Upper lobe of left lung (tissue), 4 donors: ENCODE measurements at regions not wholly inside any gene's neighbourhood (a gene's known extent, or its start where the extent isn't known, plus 50 kb on each side); places are given as distances from the start of the nearest gene placed in this dataset.

ENCODE experiments used
- CTCF ChIP-seq, 6 experiments: fragments of 450-650 bp in 4 of 6; fragments of 200-600 bp in 2 of 6; sonication (generic) in 2 of 6; IDR thresholded peaks; one replicate each; pipeline ENCODE4 v1.5.1; 2016 to 2019; ENCODE audit warnings: antibody characterized with exemption in 6 of 6
- EP300 ChIP-seq, 4 donors: sonication (generic); formaldehyde crosslinking; IDR thresholded peaks; one replicate each; pipeline ENCODE4 v1.5.1; 2017; ENCODE audit warnings: antibody characterized with exemption in 4 of 4, control low read depth in 2 of 4
- POLR2A ChIP-seq, 4 donors: fragments of 450-650 bp; IDR thresholded peaks; one replicate each; pipeline ENCODE4 v1.5.1; 2016 to 2017; ENCODE audit warnings: antibody characterized with exemption in 4 of 4, mild to moderate bottlenecking in 2 of 4
- POLR2AphosphoS5 ChIP-seq, 2 donors: sonication (generic); formaldehyde crosslinking; IDR thresholded peaks; one replicate each; pipeline ENCODE4 v1.5.1; 2017; ENCODE audit warnings: antibody characterized with exemption in 2 of 2

- TF ChIP-seq POLR2A (IDR thresholded peaks at IDR 0.05), result no peak
- TF ChIP-seq CTCF (IDR thresholded peaks at IDR 0.05), result no peak
- TF ChIP-seq EP300 (IDR thresholded peaks at IDR 0.05), result no peak
- TF ChIP-seq POLR2AphosphoS5 (IDR thresholded peaks at IDR 0.05), result no peak
Measured at GRCh38 chr12:34204830-34205285, 182.6 kb downstream of the ALG10 start.
